ENCODE measurements at regions not wholly inside any gene's neighbourhood (a gene's known extent, or its start where the extent isn't known, plus 50 kb on each side); places are given as distances from the start of the nearest gene placed in this dataset.

DNA sequence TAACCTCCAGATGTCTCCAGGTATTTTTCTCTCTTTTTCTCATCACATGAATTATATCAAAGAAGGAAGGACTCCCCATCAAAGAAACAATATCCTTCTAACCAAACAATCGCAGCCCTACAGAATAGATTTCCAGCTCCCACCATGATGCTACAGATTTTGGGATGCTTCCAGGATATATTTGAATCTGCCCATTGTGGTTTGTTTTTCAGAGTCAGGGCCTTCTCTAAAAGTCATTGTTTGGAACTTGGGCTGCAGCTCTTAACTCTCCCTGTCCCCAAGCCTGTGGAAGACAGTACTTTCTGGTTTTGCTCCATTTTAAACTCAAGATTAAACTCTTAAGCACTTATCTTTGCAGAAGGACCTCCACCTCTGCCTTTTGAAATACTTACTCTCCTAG, 223.2 kb downstream of the PMAIP1 start:
- DNase-seq (ENCODE audit: low read depth), result no peak
- TF ChIP-seq, protein P1, sequence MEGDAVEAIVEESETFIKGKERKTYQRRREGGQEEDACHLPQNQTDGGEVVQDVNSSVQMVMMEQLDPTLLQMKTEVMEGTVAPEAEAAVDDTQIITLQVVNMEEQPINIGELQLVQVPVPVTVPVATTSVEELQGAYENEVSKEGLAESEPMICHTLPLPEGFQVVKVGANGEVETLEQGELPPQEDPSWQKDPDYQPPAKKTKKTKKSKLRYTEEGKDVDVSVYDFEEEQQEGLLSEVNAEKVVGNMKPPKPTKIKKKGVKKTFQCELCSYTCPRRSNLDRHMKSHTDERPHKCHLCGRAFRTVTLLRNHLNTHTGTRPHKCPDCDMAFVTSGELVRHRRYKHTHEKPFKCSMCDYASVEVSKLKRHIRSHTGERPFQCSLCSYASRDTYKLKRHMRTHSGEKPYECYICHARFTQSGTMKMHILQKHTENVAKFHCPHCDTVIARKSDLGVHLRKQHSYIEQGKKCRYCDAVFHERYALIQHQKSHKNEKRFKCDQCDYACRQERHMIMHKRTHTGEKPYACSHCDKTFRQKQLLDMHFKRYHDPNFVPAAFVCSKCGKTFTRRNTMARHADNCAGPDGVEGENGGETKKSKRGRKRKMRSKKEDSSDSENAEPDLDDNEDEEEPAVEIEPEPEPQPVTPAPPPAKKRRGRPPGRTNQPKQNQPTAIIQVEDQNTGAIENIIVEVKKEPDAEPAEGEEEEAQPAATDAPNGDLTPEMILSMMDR (conservative IDR thresholded peaks at IDR 0.05; ENCODE audit: control insufficient read depth, insufficient read depth, low read depth, low read length), result no peak
- no peak overlapping the region for H3K4me3 ChIP-seq (ENCODE audit: control insufficient read depth, low read depth, low read length)

DNA sequence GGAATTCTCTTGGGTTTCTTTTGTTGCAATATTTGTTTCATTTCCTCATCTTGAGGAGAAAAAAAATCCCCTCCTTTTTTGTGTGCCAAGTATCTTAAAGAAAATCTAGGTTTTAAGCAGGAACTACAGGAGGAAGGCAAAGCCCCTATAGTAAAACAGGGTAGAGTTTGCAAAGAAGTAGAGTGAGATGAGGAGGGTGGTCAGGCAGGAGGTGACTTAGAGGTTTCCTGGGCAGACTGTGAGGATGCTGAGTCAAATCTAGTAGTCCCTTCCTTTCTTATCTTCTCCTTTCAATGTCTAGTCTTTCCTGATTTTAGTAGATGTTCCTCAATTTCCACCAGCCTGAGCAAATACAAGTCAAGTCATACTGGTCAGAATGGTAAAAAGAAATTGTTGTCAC, 222.5 kb downstream of the PMAIP1 start:
- no peak for DNase-seq (ENCODE audit: low read depth)
- no peak overlapping the region for H3K4me3 ChIP-seq (ENCODE audit: control insufficient read depth, low read depth, low read length)
- TF ChIP-seq, protein P1 (conservative IDR thresholded peaks at IDR 0.05; ENCODE audit: control insufficient read depth, insufficient read depth, low read depth, low read length), result no peak

DNA sequence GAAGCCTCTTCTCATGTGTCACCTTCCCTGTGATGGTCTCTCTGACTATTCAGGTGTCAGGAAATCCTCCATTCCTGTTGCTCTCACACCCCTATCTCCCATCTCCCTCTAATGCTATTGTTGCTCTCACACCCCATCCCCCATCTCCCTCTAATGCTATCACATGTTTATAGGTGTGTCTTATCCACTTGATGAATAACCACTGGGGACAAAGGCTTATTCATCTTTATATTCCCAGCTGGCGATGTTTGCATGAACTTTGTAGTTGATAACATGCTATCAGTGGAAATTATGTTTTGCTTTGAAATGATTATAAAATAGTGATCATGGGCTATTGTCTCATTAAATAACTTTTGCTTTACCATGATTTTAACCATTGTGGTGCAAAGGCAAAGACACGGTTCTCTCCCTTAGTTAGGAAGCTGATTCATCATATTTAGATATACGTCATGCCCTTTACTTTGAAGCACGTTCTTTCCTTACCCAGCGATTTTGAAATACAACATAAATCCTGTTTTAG, 220.5 kb downstream of the PMAIP1 start:
- DNase-seq (ENCODE audit: low read depth), result no peak
- H3K4me3 ChIP-seq (ENCODE audit: control insufficient read depth, low read depth, low read length), result no peak overlapping the region
- TF ChIP-seq, protein P1 (conservative IDR thresholded peaks at IDR 0.05; ENCODE audit: control insufficient read depth, insufficient read depth, low read depth, low read length), result no peak

DNA sequence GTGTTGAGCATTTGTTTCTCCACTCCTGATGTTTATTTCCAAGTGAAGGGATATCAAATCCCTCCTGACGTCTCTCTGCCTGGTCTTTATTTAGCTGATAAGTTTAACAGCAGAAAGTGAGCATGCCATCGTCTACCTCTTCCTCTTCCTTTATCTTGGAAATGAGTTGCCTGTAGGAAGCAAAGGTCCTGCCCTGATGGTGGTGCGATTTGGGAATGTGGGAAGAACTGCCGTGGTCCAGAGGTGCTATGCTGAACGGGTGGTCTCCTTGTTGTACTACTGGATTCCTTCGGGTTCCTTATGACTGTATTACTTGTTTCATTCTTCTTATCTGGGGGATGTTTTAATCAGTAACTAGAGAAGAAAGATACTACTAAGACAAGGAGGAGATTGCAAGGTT, 217.5 kb downstream of the PMAIP1 start:
- TF ChIP-seq, protein P1 (conservative IDR thresholded peaks at IDR 0.05; ENCODE audit: control insufficient read depth, insufficient read depth, low read depth, low read length), result no peak
- no peak overlapping the region for H3K4me3 ChIP-seq (ENCODE audit: control insufficient read depth, low read depth, low read length)
- DNase-seq (ENCODE audit: low read depth), result no peak

DNA sequence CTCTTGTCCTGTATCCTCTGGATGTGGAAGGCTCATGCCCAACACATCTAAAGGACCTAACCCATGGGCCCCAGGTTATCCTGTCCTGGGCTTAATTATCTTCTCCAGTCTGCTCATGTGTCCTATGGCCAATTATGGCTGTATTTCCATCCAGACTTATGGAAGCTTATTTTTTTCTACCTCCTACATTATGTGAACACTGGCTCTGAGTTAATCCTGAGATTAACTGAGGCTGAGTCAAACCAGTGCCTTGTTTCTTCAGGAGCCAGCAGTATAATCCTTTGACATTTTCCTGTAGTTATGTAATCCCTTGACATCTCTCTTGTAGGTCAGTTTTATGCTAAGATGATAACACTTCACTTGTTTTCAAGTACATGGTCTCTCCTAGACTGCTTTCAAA, 213.6 kb downstream of the PMAIP1 start:
- H3K4me3 ChIP-seq (ENCODE audit: control insufficient read depth, low read depth, low read length), result no peak overlapping the region
- no peak for DNase-seq (ENCODE audit: low read depth)
- TF ChIP-seq, protein P1 (conservative IDR thresholded peaks at IDR 0.05; ENCODE audit: control insufficient read depth, insufficient read depth, low read depth, low read length), result no peak

DNA sequence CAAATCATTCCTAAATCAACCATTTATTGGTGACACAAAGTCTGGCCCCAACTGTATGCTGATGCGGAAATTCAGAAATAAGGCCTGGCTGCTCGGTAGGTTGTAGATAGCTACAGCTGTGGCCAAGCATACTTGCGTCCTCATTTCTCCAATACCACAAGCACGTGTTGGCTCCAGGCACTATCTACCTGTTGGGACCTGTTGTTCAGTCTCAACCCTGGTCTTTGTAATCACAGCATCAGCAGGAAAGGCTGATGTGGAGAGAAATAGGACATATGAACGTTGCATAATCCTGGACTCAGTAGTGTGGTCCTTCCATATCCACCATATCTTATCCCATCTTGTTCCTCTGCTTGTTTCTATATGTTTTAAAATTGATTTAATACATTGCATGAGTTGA, 212.6 kb downstream of the PMAIP1 start:
- DNase-seq (ENCODE audit: low read depth), result no peak
- TF ChIP-seq, protein P1 (conservative IDR thresholded peaks at IDR 0.05; ENCODE audit: control insufficient read depth, insufficient read depth, low read depth, low read length), result no peak
- no peak overlapping the region for H3K4me3 ChIP-seq (ENCODE audit: control insufficient read depth, low read depth, low read length)

DNA sequence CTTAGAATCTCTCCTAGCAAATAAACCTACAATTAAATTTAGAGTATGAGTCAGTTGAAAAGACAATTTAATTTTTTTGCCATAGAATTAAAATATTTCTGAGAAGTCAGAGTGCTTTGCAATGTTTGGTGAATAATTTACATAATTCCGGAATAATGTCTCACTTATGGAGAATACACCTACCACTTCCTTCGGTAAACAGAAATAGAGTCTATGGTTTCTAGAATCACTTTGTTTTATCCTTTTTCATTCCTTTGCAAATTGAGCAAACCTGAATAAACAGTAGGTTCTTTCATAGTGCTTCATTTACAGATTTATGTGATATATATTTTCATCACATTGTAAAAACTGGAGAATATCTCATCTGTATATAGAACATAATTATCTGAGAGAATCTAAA, 211.7 kb downstream of the PMAIP1 start:
- TF ChIP-seq, protein P1 (conservative IDR thresholded peaks at IDR 0.05; ENCODE audit: control insufficient read depth, insufficient read depth, low read depth, low read length), result no peak
- no peak overlapping the region for H3K4me3 ChIP-seq (ENCODE audit: control insufficient read depth, low read depth, low read length)
- no peak for DNase-seq (ENCODE audit: low read depth)
